MG63 (cell line): ENCODE measurements at regions not wholly inside any gene's neighbourhood (a gene's known extent, or its start where the extent isn't known, plus 50 kb on each side); places are given as distances from the start of the nearest gene placed in this dataset.

Experiments used
- DNase-seq: peaks from one replicate; pipeline ENCODE4 v3.0.0-alpha.2; 2020
- H3K27me3 ChIP-seq: fragments of 250-450 bp; sonication (Bioruptor Pico); 2 replicates; pipeline ENCODE4 v1.5.1; 2020; ENCODE audit warnings: mild to moderate bottlenecking, moderate library complexity
- H3K36me3 ChIP-seq: fragments of 250-450 bp; sonication (Bioruptor Pico); 2 replicates; pipeline ENCODE4 v1.5.1; 2020; ENCODE audit warnings: mild to moderate bottlenecking, moderate library complexity
- H3K4me3 ChIP-seq: fragments of 250-450 bp; sonication (Bioruptor Pico); 2 replicates; pipeline ENCODE4 v1.5.1; 2020; ENCODE audit warnings: mild to moderate bottlenecking, moderate library complexity
- H3K9me3 ChIP-seq: fragments of 250-450 bp; sonication (Bioruptor Pico); 2 replicates; pipeline ENCODE4 v1.5.1; 2020; ENCODE audit warnings: mild to moderate bottlenecking, moderate library complexity

DNA sequence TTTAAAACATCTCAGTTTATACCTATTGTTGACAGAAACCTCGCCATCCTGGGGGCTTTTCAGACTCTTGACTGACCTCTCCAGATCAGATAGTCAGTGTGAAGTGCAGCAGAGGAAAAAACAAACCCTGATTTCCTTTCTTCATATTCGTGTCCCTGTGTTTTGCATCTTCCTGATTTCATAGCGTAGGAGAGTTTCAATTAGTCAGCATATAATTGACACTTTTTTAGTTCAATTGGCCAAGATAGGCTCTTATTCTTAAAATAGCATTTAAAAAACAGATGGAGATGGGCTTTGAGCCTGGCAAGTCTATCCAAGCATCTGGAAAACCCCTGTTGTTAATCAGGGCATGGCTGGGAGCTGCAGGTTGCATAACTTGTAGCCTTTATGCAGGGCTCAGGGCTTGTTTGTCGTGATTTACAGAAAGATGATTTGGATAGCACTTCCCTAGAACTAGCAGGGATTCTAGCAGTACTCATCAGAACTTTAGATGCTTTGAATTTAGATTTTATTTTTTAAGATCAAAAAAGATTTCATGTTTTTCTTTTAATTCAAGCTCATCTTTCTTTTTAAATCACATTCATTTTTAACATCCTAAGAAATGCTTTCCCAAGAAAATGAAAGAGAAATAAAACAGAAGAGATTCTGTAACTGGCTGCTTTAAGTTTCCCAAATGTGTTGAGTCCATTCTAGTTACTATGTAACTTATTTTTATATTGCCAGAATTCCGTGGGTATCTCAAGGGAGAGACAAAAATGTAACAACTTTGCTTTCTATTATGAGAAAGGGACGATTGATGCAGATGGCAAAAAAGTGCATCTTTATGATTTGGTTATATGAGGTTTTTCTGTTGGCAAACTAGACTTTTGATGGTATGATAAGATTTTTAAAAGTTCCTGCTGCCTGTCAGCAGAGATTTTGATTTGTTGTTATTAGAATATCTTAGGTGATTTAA, 270.8 kb upstream of the FZD8 start:
- DNase-seq = no peak
- H3K4me3 ChIP-seq = no peak overlapping the region

DNA sequence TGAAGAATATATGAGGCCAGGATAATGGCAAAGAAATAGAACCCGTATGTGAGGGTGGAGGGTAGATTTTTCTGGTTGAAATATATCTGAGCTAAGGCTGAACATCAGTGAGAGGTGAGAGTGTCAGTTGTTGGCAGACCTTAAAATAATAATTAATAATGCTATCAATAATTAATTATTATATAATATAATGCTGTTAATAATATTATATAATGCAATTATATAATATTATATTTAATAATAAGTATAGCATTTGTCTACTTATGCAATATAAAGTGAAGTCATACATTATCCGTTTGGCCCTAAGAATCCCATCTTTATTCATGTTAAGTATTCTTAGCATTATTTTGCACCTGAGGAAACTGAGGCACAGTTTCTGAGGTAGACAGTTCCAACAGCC, 269.9 kb upstream of the FZD8 start:
- H3K36me3 ChIP-seq = no peaks in the 10 kb centered on the region
- H3K9me3 ChIP-seq = peaks cover 5% of the 10 kb centered on the region
- DNase-seq = no peak
- no peak overlapping the region for H3K4me3 ChIP-seq
- no peaks in the 10 kb centered on the region for H3K27me3 ChIP-seq

More for the DNA sequence above, 270.8 kb upstream of the FZD8 start:
- peaks cover 5% of the 10 kb centered on the region for H3K9me3 ChIP-seq
- no peaks in the 10 kb centered on the region for H3K36me3 ChIP-seq
- H3K27me3 ChIP-seq = no peaks in the 10 kb centered on the region

DNA sequence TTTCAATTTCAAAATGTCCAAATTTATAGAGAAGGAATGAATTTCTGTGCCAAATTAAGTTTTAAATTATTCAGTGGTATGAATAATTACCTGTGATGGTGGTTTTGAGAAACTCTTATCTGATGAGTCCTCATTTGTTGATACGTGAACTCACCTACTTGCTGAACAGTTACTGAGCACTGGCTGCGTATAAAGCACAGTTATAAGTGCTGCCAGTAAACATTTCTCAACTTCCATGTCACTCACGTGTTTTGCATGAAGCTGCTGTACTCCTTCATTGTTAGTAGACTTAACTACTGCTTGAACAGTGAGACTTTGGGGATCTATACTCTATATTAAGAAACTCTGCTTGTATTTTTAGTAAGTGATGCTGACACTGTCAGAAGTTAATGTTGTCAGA, 269.1 kb upstream of the FZD8 start:
- Histone ChIP-seq H3K27me3 (no peaks in the 10 kb centered on the region), H3K9me3 (peaks cover 5% of the 10 kb centered on the region), H3K4me3 (no peak overlapping the region), H3K36me3 (no peaks in the 10 kb centered on the region)
- no peak for DNase-seq

DNA sequence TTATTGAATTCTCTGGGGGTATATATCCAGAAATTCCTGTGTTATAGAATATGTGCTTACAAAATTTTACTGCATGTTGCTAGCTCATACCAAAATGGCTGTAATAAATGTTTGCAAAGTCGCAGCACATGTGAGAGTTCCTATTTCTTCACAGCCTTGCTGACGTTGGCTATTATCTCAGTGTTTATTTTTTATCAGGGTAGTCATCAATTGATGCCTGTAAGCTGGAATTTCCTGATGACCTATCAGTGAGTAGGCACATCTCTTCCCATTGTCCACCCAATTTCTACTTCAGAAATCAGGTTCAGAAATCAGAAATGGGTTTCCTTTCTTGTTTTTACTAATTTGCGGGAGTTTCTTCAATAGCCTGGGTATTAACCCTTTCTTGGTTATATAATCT, 268.1 kb upstream of the FZD8 start:
- no peak for DNase-seq
- no peaks in the 10 kb centered on the region for H3K27me3 ChIP-seq
- H3K36me3 ChIP-seq = no peaks in the 10 kb centered on the region
- peaks cover 5% of the 10 kb centered on the region for H3K9me3 ChIP-seq
- no peak overlapping the region for H3K4me3 ChIP-seq

DNA sequence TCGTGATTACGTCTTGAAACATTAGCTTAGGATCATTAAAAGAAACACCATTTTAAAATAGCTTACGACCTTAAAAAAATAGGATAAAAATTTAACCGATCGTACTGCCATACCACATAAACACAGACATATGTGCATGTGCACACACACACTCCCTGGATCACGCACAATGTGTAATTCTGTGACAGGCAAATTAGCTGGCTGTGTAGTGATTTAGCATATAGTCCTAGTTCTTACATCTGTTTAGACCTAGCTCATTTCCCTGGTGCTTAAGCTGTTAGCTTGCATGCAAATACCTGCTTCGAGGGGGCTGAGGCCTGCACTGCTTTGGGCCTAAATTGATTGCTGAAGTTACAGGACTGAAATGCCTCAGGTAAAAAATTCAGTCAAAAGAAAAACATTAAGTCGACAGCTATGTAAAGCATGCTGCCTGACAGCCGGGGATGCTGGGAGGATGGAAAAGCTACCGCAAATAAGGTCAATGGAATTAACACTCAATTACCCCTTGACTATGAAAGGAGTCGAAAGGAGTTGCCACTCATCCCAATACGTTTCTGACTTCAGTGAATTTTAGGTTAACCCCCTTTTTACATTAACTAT, 267.1 kb upstream of the FZD8 start:
- Histone ChIP-seq H3K4me3 (no peak overlapping the region), H3K36me3 (no peaks in the 10 kb centered on the region), H3K9me3 (peaks cover 5% of the 10 kb centered on the region), H3K27me3 (no peaks in the 10 kb centered on the region)
- DNase-seq = no peak

DNA sequence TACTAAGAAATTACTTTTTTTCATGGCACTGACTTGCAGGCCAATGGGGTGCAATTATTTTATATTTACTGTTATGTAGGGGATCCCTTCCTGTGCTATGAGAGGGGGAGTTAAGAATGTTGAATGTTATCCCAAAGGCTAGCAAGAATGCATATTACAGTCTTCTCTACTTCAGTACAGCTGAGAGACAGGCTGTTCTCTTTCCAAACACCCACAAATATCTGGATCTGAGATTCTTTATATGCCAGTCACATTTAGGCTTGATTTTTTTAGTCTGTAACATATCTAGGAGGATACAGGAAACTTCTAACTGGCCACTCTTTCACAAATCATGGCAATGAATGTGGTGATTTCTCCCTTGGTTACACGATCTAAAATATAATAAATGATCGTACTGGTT, 266.4 kb upstream of the FZD8 start:
- Histone ChIP-seq H3K4me3 (no peak overlapping the region), H3K36me3 (no peaks in the 10 kb centered on the region), H3K9me3 (peaks cover 5% of the 10 kb centered on the region), H3K27me3 (no peaks in the 10 kb centered on the region)
- no peak for DNase-seq

DNA sequence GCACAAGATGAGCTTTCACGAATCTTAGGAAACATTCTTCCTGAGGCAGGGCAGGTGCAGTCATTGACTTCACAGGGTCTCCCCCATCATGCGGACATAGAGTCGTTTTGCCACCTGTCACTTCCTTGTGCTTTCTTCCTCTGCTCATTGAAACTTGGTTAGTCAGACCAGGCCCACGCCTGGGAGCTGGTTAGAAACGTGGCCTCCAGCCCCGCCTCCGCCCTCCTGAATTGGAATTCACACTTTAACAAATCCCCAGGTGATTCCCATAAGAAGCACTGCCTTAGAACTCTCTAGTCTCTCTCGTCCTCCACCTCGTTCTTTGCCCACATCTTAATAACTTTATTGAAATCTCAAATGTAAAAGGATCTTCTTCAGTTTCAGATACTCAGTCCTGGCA, 265.5 kb upstream of the FZD8 start:
- H3K27me3 ChIP-seq = no peaks in the 10 kb centered on the region
- no peaks in the 10 kb centered on the region for H3K36me3 ChIP-seq
- no peak for DNase-seq
- no peak overlapping the region for H3K4me3 ChIP-seq
- H3K9me3 ChIP-seq = peaks cover 5% of the 10 kb centered on the region

DNA sequence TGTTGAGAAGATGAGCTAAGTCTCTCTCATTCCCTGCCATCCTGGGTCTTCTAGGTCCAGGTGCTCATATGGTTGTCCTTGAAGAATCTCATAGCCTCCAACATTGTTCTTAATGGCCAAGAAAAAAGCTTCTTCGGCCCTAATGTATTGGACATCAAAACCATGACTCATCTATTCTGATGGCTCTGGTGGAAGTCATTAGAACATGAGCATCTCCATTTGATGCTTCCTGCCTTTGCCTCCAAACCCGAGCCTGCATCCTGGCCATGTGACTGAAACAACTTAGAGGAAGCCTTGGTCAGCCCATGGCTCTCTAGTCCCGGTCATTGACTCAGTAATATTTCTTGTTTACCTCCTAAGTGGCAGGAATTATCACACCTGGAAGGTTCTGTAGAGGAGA, 264.1 kb upstream of the FZD8 start:
- no peaks in the 10 kb centered on the region for H3K36me3 ChIP-seq
- no peaks in the 10 kb centered on the region for H3K27me3 ChIP-seq
- no peak overlapping the region for H3K4me3 ChIP-seq
- no peak for DNase-seq
- H3K9me3 ChIP-seq = peaks cover 5% of the 10 kb centered on the region

DNA sequence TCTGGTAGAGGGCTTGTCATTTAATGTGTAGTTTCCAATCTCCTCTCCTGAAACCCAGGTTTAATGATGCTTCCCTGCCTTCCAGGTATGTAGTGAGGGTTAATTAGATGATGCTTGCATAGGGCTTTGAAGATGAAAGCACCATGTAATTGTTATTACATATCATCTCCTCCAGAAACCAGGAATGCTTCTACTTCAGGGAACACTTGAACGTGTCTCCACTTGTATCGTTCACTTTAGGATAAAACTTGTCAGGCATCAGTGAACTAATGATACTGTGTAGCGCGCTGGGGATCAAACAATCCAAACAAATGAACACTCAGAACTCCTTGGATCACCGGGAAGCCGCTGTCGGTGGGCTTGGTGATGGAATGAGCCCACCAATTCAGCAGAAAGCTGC, 260.9 kb upstream of the FZD8 start:
- H3K9me3 ChIP-seq = no peaks in the 10 kb centered on the region
- DNase-seq = no peak
- H3K27me3 ChIP-seq = no peaks in the 10 kb centered on the region
- no peak overlapping the region for H3K4me3 ChIP-seq
- no peaks in the 10 kb centered on the region for H3K36me3 ChIP-seq

DNA sequence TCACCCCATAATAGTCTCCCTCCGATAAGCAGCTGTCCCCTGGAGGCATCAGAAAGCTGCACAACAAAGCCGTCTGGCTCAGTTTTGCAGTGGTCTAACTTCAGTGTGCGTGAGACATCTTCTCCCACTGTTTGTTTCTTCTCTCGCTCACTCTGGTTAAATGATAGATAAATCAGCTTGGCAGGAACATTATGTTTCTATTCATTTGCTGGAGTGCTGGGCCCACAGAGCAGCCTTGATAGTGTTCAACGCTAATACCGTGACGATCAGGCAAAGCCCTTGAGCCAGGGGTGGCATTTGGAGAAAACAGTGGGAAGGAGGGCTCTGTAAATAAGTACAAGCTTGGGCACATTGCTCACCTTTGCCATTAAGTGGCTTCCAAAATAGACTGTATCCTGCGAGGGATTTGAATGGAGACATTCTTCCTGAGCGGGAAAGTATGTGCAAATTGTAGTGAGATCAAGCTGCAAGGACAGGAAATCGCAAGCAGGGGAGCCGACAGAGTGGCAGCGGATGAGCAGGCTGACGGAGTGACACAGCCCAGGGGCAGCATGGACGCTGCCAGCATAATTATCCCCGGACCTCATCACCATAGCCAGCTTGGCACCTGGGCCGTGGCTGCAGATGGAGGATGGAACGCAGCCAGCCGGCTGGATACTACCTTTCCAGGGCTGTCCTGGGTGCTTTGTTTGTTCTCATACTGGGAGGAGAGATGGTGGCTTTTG, 256.8 kb upstream of the FZD8 start:
- Histone ChIP-seq H3K36me3 (no peaks in the 10 kb centered on the region), H3K9me3 (no peaks in the 10 kb centered on the region), H3K4me3 (no peak overlapping the region), H3K27me3 (no peaks in the 10 kb centered on the region)
- DNase-seq = no peak

DNA sequence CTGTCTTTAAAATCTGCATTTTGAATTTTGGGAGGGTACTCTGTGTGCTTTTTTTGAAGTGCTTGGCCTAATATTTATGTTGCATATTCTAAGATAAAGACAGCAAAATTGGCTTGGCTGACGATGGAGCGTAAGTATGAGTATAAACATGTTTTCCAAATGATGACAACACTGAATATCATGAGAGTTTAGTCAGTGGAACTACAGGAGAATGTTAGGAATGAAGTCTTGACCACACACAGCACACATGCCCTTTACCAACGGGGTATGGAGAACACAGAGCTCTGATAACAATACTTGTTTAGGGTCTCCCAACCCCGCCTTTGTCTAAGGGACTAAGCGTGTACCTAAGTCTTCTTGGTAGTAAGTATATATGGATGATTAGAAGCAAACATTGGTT, 253.9 kb upstream of the FZD8 start:
- no peak for DNase-seq
- H3K36me3 ChIP-seq = no peaks in the 10 kb centered on the region
- H3K4me3 ChIP-seq = no peak overlapping the region

DNA sequence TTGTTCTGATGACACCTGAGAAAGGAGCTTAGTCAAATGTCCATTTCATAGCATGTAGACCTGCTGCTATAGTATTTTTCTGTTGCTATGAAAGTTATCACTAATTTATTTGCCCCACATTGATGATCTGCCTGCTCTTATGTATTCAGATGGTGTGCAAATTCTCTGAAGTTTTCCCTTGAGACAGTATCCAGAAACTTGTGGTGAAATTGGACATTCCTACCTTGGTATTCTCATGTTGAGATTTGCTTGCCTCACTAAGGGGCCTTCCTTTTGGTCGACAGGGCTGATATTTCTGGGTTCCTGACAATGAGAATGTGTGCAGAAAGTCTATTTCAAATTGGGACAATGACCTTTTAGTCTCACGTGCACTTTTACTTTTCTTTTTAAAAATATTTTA, 253.2 kb upstream of the FZD8 start:
- Histone ChIP-seq H3K36me3 (no peaks in the 10 kb centered on the region), H3K27me3 (no peaks in the 10 kb centered on the region), H3K4me3 (no peak overlapping the region), H3K9me3 (no peaks in the 10 kb centered on the region)
- DNase-seq = no peak

More for the DNA sequence above, 253.9 kb upstream of the FZD8 start:
- no peaks in the 10 kb centered on the region for H3K9me3 ChIP-seq
- H3K27me3 ChIP-seq = no peaks in the 10 kb centered on the region

DNA sequence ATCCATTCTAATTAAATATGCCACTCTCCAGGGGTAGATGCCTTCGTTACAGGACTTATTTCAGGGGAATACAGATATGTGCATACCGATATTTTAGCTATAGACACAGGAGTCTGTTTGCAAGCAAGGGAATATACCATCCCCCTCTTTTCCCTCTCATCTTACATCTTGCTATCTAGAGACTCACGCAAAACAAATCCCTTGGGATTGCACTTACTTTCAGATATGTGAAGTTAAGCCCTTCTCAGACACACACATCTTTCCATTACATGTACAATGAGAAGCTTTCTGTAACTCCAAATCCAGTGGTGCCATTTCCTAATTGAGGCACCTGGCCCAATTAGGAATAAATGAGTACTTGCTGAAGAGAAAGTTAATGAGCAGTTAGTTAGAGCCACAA, 250.4 kb upstream of the FZD8 start:
- H3K36me3 ChIP-seq = no peaks in the 10 kb centered on the region
- no peak for DNase-seq
- no peaks in the 10 kb centered on the region for H3K9me3 ChIP-seq
- no peak overlapping the region for H3K4me3 ChIP-seq
- H3K27me3 ChIP-seq = no peaks in the 10 kb centered on the region

DNA sequence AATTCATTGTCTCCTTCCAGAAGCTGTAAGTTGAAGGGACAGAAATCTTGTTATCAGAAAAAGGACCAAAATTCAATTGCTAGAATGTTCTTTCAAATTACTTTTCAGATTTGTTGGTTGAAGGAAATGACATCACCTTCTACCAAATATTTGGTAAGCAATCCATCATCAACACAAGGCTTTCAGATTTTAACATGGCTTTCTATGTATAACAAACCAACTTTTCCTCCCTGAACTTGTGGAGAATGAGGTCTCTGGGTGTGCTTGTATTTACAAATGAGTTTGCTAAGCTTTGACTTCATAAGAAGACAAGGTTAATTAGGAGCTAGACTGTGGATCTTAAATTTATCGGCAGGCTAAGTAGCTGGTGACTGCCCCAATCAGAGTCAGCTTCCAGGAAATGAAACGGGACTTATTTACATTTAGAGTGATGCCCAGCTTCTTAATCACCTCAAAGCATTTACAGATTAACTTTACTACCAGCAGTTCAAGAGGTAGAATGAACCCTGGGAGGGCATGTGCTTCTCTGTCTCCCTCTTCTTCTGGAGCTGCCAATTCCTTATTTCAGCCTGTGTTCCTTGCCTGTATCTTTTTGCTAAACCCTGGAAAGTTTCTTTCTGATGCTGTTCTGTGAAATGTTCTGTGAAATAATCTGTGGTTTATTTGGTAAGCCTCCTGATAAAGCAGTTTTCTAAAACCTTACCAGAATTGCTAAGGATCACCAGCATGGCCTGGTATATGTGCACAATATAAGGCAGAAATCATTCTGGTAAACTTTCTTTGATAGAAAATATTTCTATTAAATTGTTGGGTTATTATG, 248.8 kb upstream of the FZD8 start:
- Histone ChIP-seq H3K4me3 (no peak overlapping the region), H3K36me3 (no peaks in the 10 kb centered on the region), H3K27me3 (no peaks in the 10 kb centered on the region), H3K9me3 (no peaks in the 10 kb centered on the region)
- DNase-seq = no peak

DNA sequence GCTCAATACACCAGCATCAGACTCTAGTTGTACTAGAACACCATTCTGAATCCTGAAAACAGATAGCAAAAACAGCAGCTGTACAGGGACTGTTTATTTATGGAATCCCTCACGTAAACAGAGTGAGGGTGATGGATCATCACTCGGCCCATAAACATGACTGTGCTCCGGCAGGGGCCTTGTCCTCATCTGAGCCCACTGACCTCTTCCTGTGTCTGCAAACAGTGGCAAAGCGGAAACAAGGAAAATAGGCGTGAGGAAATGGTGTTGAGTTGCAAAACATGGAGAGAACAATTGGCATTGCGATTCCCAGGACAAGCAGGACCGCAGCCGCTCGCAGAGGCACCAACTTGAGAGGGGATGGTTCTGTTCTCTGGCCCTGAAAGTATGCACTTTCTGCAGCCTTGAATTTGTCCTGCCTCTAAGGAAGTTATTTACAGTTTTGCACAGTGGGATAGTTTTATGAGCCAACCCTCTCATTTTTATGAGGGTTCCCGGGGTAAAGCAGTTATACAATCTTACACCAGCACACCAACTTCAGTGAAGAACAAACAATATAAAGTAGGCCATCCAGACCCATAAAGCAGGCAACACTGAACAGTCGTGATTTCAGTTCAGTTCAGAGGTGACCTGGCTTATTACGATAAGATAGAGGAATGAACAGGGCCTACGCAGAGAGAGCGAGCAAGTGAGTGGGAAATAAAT, 248.0 kb upstream of the FZD8 start:
- H3K36me3 ChIP-seq = no peaks in the 10 kb centered on the region
- DNase-seq = no peak
- no peaks in the 10 kb centered on the region for H3K27me3 ChIP-seq
- H3K4me3 ChIP-seq = no peak overlapping the region
- no peaks in the 10 kb centered on the region for H3K9me3 ChIP-seq

DNA sequence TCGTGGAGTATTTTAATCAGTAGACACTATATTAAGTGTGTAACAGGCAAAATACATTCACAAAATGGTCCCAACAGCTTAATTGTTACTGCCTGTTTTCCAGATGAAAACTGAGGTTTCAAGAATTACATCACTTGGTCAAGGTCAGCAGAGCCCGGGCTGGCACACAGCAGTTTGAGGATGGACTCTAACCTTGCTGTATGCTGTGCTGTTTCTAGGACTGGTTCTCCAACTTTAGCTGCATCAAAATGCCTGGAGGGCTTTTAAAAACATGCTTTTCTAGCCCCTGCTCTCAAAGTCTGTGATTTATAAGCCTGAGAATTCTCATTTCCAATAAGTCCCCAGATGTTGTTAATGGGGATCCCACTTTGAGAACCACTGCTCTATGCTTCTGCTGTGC, 247.1 kb upstream of the FZD8 start:
- Histone ChIP-seq H3K4me3 (no peak overlapping the region), H3K9me3 (no peaks in the 10 kb centered on the region), H3K36me3 (no peaks in the 10 kb centered on the region), H3K27me3 (no peaks in the 10 kb centered on the region)
- DNase-seq = no peak
